ENCODE measurements at regions not wholly inside any gene's neighbourhood (a gene's known extent, or its start where the extent isn't known, plus 50 kb on each side); places are given as distances from the start of the nearest gene placed in this dataset.

GRCh38 chr2:117745537-117745936, 69.0 kb upstream of the DDX18 start:
- no peak for TF ChIP-seq POLR2A (IDR thresholded peaks at IDR 0.05; ENCODE audit: low read depth, low read length)
- TF ChIP-seq POLR2AphosphoS5 (IDR thresholded peaks at IDR 0.05; ENCODE audit: low read depth, low read length) = no peak
- TF ChIP-seq TAF1 (IDR thresholded peaks at IDR 0.05; ENCODE audit: borderline replicate concordance, low read depth, low read length) = no peak
